CD4-positive, alpha-beta T cell treated with Interleukin-10 for 1 hour (primary cell): ENCODE measurements at regions not wholly inside any gene's neighbourhood (a gene's known extent, or its start where the extent isn't known, plus 50 kb on each side); places are given as distances from the start of the nearest gene placed in this dataset.
"Not testable (repeated sequence)": the region's sequence is repeated elsewhere in the genome, so short reads cannot be mapped to it uniquely, and the experiment has no call there.

Experiments
- DNase-seq: peaks from one replicate; pipeline ENCODE4 v3.0.0-alpha.2; 2020

DNA sequence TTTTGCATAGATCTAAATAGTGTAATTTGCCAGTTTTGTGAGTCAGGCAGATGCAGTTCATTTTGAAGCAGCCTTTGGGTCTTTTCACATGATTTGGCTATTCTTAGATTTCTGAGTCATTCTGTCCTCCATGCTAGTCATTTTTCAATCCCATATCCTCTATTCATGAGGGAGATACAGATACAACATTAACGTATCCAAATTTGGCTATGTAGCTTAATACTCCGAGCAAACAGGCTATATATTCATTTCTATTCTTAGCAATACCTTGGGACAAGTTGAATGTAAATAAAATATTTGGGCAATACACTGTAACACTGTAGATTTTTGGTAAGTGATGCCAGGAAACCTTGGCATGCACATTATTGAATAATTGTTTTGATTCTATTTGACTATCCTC lies 270.7 kb upstream of the PDE3A start:
- no peak for DNase-seq

DNA sequence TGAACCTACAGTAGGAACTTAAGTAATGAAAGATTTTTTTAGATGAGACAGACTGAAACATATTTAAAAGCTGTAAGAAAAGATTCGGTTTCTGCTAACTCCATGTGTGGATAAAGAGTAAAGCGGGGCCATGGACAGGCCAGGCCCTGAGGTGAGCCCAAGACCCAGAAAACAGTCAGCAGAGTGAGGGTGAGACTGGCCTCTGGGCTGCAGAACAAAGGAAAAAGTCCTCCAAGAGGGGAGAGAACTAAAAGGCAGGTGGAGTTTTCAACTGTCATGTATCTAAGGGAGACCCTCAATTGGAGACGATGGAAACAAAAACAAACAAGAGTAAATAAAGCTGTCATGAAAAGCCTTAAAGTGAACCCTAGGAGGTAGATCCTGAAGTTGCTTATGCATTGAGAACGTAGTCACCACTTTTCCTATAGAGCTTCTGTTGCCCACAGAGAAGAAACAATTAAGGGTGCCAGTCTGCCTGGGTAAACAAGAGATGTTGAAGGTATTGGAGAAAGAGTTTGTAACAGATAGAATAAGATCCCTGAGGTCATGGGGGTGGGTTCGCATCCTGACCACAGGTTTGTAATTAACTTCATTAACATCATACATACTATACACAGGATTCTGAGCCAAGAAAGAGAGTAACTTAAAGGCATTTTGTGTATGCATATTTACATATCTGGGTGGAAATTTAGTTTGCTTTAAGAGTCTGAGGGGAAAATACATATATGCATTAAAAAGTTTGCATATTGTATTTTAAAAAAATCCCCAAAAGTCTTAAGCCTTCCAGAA lies 268.7 kb upstream of the PDE3A start:
- DNase-seq: no peak

DNA sequence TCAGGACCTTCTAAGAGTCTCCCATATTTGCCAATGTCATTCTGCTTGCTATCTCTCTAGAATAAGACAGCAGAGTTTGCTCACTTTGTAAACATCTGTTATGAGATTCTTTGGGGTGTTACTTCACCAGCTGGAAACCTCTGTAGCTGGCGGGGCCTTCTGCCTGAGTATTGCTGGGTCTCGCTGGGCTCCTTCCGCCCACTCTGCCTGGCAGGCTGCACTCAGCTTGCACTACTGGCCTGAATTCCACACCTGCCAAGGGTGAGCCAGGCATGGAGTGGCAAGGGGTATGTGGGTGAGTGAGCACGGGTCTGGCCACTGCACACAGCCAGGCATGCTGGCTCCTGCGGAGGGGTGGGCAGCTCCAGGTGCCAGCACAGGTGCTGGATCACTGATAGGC lies 267.3 kb upstream of the PDE3A start:
- no peak for DNase-seq

DNA sequence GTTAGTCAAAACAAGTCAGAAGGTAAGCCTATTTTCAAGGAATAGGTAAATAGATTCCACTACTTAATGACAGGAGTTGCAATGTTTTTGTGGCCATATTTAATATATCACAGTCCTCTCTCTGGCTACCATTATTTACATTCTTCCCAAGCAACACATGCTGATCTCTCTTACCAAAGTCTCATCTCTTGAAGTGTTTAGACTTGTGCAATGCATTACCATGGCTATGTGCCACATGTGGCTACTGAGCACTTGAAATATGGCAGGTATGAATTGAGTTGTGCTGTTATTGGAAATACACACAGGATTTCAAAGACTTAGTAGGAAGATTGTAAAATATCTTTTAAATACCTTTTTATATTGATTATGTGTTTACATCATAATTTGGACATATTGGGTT lies 262.4 kb upstream of the PDE3A start:
- no peak for DNase-seq

DNA sequence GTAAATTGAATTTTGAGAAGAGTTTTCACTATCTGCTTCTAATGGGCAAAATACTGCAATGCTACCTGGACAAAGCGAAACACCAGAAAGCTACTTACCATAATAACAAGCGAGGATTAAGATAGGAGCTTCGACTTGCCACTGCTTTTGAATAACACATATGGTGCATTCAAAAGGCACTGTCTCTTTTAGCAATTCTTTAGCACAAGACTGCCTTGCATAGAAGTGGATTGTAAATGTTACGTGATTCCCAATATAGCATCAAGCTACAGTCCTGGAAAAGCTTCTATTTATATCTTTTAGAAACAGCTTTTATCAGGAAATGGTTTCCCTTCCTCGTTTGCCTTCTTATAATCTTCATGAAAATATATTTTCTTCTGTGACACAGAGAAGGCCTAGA lies 258.7 kb upstream of the PDE3A start:
- DNase-seq: no peak

DNA sequence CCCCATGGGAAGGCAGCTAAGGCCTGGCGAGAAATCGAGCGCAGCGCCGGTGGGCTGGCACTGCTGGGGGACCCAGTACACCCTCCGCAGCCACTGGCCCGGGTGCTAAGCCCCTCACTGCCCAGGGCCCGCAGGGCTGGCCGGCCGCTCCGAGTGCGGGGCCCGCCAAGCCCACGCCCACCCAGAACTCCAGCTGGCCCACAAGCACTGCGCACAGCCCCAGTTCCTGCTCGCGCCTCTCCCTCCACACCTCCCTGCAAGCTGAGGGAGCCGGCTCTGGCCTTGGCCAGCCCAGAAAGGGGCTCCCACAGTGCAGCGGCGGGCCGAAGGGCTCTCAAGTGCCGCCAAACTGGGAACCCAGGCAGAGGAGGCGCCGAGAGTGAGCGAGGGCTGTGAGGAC lies 253.0 kb upstream of the PDE3A start:
- not testable (repeated sequence) for DNase-seq

DNA sequence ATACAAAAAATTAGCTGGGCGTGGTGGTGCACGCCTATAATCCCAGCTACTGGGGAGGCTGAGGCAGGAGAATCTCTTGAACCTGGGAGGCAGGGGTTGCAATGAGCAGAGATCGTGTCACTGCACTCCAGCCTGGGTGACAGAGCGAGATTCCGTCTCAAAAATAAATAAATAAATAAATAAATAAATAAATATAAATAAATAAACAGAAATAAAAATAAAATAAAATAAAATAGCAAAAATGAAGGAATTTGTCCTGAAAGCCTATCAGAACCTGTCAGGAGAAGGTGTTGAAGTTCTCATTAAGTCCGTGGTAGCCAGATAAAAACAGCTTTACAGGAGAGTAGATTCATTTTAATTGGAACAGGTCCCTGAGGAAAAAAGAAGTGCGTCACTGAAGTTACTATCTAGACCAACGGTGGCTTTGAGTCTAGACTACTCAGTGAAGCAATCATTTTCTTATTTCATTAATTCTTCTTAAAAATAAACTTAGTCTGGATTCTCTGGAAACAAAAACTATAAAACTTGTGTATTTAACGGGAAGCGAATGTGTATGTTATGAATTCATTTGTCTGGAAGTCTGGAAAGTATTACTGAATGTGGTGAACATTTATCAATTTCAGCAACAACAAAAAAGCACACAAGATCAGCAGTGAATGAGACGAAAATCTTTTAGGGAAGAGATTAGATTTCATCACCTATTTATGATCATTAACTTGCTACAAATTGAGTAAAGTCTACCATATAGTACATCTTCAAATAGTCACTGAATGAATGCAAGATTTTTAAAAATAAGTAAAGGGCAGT lies 248.5 kb upstream of the PDE3A start:
- no peak for DNase-seq

DNA sequence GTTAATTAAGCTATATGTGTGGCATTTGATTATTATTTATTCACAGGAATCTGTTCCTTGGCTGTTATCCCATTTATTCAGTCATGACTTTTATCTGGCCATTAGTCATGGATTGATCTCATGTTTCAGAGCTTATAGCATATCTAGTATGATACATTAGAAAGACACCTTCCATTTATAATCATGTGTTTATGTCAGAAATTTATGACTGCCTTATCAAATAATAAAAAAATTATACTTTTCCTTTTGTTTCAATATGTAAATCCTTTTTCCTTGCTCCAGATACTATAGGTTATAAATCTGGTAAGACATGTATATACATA lies 248.0 kb upstream of the PDE3A start:
- no peak for DNase-seq

DNA sequence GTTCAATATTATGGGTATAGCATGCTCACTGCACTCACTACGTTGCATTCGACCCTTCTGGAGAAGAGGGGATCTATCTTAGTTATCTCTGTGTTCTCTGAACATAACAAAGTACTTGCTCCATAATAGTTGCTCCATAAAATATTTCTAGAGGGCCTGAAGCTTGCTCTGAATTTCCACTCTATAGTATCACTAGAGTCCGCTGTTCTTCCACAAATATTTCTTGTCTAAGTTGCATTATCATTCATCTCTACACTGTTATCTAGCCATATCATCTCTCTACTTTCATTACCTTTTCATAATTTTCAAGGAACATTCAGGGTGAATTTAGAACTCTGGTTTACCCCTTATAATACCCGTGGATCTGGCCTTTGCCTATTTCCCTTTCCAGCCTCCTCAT lies 246.1 kb upstream of the PDE3A start:
- DNase-seq: no peak

DNA sequence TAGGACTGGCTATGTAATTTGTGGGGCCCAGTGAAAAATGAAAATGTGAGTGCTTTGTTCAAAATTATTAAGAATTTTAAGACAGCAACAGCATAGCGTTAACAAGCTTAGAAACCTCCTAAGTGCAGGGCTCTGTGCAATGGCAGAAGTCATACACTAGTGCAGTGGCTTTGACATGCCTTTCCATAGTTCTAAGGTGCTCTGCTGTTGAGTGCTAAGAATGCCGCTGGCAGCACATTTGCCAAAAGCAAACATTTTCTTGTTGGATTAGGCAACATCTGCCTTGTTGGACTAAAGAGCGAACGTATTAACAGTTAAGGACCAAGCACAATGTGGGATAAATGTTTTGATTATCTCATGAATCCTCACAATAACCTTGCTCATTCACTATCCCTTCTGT lies 244.9 kb upstream of the PDE3A start:
- no peak for DNase-seq

DNA sequence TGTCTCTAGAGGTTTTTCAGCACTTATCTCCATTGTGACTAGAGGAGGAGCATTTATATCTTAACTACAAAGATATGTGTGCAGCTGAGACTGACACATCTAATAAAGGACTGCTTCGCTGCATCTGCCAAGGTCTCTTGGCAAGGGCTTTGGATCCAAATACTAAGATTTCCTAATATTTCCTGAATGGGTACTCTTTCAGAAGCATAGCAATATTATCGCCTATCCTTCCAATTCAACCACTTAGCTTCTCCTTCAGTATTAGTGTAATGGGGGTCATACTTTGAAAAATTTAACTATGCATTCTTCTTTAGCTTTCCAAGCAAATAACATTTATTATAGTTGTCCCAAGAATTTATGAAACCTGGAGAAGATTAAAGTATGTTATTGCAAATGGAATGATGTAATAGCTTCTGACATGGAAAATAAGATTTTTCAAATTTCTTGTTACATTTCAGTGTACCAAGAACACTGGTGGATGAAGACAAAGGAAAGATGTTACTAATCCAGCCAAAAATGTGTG lies 243.0 kb upstream of the PDE3A start:
- no peak for DNase-seq

DNA sequence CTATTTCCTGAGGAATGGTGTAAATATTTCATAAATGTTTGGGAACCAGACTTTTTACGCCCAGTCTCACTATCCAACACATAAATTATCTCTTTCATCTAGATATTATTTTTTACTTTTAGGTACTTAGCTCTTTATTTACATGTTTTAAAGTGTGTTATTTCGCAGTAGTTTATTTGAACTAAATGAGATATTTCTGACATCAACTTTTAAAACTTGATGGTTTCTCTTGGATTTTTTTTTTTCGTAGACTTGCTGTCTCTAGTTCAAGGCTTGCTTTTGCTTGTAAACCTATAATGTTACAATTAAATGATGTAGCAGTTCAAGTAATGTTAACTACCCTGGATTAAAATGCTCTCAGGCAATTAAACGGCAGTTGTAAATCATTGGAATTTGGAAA lies 241.7 kb upstream of the PDE3A start:
- DNase-seq: no peak

DNA sequence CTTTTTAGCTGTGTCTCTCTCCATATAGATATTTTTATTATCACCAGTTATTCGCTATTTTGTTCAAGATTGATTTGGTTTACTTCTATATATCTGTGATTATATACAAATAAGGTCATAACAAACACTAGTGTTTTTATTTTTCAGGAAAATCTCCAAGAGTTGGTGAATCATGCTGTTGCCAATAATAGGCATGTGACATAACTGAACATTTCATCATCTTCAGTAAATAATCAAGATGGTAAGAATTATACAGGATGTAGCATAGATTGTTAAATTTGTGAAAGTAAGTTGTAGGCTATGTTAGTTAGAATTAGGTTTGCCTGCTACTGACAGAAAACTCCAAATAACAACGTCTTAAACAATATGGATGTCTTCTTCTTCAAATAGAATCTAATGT lies 240.9 kb upstream of the PDE3A start:
- DNase-seq: no peak

DNA sequence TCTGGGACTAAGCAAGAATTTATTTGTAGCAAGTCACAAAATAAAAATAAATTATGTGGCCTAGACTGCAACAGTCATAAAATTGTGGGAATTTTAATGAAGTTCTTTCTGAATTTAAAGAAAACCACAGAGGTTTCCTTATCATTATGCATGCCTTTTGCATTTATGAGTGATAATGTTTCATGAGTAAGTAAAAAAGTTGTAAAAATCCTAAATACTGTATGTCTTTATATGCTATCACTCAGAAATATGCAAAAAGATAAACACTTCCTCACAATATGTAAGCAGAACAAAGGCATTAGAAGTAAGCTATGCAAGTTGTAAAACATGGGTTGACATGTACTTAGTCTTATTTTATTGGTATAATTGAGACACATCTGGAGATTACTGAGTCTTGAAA lies 239.4 kb upstream of the PDE3A start:
- DNase-seq: no peak

DNA sequence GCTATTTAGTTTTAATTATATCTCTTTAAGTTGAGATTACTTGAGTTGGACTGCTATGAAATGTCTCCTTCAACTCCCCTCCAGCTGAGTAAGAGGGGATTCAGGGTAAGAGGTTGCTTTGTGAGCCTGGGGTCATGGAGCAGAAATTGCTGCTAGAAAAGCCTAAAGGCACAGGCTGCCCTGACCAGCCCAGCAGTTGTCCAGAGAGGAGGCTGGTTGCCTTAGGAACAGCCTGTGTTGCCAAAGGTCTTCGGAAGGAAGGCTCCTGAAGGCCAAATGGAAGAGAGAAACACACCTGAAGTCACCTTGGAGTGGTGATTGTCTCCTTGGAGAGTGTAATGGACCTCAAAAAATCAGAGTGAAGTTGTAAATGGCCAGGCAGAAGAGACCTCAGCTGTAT lies 235.5 kb upstream of the PDE3A start:
- no peak for DNase-seq

DNA sequence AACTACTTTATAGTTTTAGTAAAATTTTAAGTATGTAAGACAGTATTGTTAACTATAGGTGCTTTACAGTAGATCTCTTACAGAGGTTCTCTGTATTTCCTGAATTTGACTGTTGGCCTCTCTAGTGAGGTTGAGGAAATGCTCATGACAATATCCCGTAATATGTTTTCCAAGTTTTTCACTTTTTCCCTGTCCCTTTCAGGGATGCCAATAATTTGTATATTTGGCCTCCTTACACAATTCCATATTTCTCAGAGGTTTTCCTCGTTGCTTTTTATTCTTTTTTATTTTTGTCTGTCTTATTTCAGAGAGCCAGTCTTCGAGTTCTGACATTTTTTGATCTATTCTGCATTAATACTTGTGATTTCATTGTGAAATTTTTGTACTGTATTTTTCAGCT lies 233.7 kb upstream of the PDE3A start:
- no peak for DNase-seq

DNA sequence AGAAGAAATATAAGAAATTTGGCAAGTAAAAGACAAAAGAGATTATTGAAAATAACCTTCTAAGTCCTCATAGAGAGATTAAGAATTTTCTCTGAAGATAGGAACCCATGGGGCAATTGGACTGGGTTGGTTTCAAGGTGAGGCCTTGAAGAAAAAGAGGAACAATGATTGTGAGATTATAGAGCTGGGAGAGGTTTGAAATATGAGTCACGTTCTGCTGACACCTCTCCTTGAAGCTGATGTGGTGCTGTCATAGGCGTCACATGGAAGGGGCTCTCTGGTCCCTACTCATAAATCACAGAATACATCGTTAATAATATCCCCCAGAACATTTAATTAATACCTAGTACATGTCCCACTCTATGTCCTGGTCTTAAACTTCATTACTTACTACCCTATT lies 227.6 kb upstream of the PDE3A start:
- DNase-seq: no peak

DNA sequence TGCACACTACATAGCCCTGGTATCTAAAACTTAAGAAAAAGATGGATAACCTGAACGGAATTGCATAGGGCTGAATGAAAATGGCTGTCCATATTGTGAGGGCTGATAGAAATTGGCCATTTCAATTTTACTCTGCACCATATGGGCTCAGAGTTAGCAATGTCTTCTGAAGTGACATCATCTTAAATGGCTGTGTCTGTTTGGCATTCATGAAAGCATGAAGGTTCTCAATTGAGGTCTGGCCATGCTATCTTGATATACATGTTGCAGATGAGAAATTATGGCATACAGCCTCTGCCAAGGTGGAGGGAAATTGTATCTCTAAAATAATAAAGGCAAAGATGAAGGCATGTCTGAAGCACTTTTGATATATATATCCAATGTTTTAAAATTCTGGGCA lies 226.0 kb upstream of the PDE3A start:
- no peak for DNase-seq

DNA sequence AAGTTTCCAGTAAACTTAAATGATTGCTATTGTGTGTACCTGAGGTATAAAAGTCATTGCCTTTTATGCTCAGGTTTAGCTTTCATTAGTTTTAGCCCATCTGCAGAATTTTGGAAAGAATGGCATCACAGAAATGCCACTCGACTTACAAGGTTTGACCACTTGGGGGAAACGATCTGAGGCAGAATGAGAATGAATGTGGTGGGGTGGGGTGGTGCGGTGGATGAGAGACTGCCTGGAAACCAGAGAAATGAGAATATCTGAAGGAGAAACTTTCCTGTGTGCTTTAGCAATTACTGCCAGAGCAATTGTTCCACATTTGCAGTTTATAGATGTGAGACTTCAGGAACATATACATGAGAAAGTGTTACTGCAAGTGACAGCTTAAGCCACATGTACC lies 225.4 kb upstream of the PDE3A start:
- DNase-seq: no peak

DNA sequence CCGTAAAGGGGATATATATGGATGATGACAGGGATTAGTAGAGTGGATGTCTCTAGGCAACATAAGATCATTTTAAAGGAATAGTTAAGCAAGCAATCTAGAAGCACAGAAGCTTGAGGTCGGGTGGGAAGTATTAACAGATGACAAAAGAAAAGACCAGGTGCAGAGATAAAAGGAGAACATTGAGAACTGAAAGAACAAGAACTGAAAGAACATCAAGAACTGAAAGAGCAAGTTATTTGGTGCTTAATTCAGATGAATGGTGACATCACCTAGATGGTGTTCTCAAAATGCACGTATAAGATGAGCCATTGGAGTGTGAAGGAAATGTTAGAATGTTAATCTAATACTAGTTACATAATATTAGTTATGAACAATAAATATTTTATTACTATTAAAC lies 224.0 kb upstream of the PDE3A start:
- no peak for DNase-seq

DNA sequence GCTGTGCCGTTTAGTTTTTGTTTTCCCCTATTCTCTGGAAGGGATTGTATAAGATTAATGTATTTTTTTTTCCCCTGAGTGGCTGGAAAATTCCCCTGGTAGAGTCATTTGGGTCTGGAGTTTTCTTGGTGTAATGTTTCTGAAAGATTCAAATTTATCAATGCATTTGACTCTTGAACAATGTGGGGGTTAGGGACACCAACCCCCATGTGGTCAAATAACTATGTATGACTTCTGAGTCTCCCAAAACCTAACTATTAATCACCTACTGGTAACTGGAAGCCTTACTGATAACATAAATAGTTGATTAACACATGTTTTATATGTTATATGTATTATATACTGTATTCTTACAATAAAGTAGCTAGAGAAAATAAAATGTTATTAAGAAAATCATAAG lies 220.1 kb upstream of the PDE3A start:
- no peak for DNase-seq

DNA sequence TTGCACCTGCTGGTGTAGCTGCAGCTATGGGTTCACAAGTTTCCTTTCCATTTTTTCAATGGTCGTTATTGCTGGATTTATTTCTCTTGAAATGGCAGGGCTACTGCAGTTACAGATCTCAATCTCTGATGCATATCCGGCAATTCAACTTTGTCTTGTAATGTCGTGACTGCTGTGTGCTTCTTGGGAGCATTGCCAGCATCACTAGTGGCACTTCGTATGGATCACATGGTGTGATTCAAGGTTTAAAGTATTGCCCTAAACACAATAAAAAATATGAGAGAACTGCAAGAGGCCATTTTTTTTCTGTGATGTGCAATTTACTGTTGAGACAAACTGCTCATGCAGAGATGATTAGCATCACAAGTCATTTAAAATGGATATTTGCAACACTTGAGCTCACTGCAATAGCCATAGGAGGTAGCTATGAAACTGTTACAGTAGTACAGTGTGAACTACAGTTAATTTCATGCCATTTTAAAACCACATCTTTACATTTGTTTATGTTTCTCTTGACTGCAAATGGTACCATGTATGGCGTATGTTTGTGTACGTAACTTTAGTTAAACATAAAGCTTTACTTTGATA lies 217.4 kb upstream of the PDE3A start:
- DNase-seq: no peak

DNA sequence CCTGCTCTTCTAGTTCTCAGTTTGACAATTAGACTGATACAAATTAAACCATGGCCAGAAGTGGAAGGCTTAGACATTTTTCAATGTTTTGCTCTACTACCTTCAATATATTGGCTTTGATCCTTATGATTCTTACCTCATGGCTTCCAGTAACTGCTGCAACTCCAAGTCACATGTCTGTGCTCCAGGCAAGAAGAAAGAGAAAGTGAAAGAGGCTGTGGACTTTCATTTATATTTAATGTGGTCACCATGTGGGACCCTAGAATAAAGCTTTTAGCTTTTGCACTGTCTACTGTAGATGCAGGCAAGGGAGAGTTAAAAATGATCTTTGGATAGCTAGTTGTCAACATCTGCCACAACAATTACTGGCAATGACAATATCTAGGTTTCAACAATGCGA lies 214.3 kb upstream of the PDE3A start:
- no peak for DNase-seq

DNA sequence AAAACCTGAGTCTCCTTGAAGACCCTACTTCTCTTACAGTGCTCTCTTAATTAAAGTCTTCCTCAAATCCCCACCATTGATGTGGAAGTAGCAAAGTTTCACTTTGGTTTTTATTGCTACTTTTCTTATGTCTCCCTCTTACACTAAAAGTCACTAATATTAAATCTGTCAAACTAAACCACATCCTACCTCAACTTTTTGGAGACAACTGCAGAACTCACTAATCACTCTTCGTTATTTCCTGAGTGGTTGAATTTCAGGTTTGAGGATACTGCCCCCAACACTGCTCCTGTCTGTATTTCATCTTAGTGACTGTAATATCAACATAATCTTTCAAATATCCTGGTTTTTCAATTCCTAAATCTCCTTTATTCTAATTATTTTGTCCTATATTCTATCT lies 213.0 kb upstream of the PDE3A start:
- DNase-seq: no peak
